ENCODE measurements at regions not wholly inside any gene's neighbourhood (a gene's known extent, or its start where the extent isn't known, plus 50 kb on each side); places are given as distances from the start of the nearest gene placed in this dataset.
"Not testable (repeated sequence)": the region's sequence is repeated elsewhere in the genome, so short reads cannot be mapped to it uniquely, and the experiment has no call there.

DNA sequence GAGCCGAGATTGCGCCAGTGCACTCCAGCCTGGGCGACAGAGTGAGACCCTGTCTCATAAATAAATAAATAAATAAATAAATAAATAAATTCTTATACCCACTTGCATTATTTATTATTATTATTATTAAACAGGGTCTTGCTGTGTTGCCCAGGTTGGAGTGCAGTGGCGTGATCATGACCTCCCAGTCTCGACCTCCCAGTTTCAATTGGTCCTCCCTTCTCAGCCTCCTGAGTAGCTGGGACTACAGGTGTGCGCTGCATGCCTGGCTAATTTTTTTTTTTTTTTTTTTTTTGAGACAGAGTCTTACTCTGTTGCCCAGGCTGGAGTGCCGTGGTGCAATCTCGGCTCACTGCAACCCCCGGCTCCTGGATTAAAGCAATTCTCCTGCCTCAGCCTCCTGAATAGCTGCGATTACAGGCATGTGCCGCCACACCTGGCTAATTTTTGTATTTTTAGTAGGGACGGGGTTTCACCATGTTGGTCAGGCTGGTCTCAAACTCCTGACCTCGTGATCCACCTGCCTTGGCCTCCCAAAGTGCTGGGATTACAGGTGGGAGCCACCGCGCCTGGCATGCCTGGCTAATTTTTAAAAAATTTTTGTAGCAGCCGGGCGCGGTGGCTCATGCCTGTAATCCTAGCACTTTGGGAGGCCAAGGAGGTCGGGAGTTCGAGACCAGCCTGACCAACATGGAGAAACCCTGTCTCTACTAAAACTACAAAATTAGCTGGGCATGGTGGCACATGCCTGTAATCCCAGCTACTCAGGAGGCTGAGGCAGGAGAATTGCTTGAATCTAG lies 150.2 kb downstream of the SEC14L1 start:
- DNase-seq: not testable (repeated sequence)

DNA sequence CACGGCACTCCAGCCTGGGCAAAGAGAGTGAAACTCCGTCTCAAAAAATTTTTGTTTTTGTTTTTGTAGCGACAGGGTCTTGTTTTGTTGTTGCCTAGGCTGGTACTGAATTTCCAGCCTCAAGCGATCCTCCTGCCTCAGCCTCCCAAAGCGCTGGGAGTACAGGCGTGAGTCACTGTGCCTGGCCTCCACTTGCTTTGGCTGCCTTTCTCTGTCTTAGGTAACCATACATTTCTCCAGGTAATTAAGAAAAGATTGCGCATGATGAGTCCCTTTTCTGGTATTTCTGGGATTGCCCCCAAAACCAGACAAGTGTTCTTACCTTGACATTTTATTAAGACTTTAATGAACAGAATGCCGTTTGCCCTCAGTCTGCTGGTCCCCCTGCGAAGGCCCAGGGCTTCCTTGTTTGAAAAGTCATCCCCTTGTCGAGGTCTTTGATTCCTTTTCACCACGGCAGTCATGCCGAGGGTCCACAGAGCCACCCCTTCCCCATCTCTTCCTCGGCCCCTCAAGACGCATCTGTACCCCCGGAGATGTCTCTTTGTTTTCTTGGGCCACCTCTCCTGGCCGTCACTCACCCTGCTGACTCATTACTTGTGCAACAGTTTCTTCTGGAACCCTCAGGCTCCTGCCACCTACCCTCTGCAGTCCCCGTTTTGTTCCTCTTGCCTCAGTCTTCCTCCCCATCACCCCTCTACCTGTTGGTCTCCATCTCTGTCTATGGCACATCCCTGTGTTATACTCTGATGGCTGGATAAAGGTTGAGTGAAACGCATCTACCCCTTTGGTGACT lies 151.0 kb downstream of the SEC14L1 start:
- DNase-seq: no peak

DNA sequence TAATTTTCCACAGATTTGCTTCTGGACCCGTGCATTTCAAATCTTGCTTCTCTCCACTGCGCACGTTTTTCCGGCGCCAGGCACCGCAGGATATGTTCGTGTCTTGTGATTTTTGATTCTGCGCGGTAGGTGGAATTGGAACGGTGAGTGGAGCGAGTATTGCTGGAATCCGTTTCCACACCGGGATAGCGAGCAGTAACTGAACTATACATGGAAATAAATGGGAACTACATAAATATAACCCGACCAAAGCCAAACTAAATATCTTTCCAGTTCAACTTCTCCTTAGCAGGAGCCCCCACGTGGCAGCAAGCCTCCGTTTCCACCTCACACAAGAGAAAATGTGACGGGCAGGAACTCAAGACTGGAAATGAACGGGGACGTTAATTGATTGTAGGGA lies 154.0 kb downstream of the SEC14L1 start:
- no peak for DNase-seq

DNA sequence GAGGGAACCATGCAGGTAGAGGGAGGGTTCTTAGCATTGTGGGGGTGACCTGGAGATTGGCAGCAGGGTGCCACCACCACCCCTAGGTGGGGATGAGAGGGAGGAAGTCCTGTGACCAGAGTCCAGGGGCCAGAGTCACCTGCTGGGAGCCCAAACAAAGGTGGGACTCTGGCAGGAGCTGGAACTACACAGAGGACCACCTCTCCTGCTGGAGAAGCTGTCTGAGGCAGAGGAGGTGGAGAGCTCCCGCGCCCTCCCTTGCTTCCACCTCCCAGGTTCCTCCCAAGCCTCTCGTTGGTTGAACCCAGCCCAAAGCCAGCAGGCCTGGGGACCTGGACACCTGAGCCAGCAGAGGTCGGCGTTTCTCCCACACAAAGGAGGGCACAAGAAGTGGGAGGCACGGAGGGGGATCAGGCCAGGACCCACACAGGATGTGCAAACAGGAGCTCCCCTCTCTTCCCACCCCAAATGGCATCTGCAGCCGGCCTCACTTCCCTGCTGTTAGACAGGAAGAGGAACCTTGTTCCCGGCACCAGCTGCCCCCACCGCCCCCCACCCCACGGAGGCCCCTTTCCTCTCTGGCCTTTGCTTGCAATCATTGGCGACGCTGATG lies 154.6 kb downstream of the SEC14L1 start:
- DNase-seq: no peak

DNA sequence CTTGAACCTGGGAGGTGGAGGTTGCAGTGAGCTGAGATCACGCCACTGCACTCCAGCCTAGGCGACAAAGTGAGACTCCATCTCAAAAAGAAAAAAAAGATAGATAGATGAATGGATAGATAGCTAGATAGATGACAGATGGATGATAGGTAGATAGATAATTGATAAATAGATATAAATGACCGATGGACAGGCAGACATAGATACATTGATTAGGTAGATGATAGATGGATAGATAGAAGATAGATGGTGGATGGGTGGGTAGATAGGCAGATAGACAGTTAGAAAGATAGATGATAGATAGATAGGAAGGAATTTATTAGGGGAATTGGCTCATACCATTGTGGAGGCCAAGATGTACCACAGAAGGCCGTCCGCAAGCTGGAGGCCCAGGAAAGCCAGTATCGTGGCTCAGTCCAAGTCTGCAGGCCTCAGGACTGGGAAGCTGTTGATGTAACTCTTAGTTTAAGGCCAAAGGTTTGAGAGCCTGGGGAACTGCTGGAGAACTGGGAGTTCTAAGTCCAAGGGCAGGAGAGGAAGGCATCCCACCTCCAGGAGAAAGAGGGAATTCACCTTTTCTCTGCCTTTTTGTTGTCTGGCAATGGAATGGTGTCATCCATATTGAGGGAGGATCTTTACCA lies 156.1 kb downstream of the SEC14L1 start:
- DNase-seq: no peak

DNA sequence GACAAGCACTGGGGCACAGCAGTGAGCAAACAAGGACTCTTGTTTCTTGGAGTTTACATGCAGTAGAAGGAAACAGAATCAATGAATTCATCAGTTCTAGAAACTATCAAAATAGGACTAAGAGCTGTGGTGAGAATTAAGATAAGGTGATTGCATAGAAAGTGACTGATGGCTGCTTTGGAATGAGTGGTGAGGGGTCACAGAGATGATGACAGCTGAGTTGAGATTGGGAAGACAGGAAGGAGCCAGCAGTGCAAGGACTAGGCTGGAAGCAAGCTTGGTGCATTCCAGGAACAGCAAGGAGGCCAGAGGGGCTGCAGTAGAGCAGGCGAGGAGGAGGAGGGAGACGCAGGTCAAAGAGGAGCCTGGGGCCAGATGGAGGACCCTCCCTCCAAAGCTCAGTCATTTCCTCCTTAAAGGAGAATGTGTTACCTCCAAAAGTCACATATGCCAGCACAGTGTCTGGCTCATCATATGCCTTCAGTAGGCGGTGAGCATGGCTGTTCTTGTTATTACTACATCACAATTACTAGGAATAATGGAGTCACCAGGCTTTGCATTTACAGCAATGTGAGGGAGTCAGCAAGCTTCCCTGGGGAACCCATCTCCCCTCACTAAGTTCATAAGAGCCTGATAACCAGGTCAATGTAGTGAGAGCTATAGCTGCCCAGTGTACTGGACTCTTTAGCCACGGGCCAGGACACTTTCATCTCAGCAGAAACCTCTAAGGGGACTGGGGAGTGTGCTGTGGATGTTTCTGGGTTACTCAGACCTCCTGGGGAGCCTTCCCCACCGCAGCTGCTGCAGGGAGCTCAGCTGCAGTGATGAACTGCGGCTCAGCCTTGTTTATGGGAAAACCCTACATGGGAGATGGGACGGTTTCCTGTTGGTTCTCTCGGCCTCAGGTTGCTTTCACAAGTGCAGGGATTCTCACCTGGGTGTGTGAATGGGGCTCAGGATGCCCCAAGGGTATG lies 157.2 kb downstream of the SEC14L1 start:
- DNase-seq: no peak

DNA sequence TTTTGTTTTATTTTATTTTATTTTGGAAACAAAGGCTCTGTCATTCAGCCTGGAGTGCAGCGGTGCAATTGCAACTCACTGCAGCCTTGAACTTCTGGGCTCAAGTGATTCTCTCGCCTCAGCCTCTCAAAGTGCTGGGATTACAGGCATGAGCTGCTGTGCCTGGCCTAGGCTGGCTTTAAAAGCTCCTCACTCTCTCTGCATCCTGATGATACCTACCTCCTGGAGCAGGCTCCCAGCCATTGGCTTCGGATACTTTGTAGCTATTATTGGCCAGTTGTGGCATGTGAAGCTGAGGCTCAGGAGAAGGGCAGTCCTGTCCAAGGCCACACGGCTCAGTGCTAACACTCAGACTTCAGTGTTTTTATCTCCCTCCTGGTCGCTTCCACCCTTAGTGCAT lies 158.0 kb downstream of the SEC14L1 start:
- no peak for DNase-seq

DNA sequence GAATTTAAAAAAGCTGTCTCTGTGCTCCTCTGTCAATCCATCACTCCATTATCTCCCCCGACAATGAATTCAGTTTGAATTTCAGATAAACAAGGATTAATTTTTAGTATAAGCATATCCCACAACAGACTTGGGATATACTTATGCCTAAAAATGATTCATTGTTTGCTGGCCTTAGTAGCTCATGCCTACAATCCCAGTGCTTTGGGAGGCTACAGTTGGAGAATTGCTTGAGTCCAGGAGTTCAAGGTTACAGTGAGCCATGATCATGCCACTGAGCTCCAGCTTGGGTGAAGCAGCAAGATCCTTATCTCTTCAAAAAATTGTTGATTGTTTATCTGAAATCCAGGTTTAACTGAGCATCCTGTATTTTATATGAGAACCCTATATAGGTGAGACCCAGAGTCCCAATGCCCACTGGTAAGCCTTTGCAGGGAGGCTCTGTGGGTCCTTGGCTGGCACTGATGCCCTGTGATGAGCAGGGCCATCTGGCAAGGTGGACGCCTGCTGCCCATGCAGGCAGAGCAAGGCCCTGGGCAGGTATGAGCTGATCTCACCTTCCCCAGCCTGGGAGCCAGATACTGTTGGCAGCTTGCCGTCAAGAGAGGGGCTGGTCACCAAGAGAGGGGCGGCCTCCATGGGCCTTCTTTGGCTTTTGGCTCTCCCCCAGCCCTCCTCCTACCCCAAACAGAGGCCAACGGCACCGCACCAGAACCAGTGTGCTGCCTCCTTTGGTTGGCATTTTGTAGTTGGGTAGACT lies 158.7 kb downstream of the SEC14L1 start:
- no peak for DNase-seq

DNA sequence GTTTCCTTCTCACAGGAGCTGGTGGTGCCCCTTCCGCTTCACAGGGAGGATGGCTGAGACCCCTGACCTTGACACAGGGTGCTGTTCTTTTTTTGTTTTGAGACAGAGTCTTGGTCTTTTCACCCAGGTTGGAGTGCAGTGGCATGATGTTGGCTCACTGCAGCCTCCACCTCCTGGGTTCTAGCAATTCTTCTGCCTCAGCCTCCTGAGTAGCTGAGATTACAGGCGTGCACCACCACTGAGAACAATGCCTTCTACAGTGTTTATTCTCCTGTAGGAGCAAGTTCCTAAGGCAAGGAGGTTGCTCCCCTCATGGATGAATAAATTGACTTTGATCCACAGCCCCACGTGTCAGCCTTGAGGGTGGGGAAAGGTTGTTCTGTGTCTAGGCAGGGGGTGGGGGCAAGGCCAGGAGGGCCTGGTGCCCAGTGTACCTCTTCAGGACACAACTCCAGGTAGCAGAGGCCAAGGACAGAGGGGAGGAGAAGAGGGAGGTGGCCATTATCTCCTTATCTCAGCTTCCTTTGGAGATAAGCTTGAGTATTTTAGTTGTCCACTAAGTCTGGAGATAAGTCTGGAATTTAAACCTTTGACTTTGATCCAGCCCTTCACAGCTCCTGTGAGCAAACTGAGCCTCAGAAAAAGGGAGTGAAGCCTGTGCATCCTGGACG lies 159.4 kb downstream of the SEC14L1 start:
- DNase-seq: no peak

DNA sequence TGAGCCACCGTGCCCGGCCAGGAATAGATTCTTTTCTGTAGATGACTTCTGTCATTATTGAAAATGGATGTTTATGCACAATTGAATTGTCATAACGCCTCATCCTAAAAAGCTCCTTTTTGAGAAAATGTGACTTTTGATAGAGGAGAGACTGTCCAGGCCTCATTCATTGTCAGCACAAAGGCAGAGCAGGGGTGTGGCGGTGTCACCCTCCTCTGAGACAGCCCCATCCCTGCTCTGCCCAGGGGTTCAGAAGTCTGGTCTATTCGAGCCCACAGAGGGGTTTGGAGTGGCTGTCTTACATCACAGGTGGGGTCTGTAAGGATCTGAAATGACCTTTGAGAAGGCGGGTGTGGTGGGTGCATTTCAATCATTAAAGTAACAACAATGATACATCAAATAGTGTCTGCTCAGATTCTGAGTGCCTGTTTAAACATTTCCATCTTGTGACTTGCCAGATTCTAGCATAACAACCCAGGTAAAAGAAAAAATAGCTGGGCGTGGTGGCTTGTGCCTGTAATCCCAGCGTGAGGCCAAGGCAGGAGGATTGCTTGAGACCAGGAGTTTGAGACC lies 161.0 kb downstream of the SEC14L1 start:
- DNase-seq: no peak

DNA sequence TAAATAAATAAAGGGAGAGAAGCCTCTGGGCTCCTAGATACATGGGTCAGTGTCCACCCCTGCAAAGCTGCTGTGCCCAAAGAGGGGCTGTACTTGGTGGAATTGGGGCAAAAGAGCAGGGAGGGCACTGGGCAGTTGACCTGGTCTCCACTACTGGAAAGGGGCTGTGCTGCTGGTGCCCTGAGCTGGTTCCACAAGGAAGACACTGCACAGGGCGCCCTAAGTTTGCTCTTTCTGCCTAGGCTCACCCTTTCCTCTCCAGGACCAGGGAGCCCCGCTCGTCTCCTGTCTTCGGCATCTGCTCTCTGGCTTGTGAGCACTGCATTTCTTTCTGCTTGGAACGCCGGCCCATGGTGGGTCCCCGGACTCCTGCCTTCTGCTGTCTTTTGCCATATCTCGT lies 161.9 kb downstream of the SEC14L1 start:
- no peak for DNase-seq

DNA sequence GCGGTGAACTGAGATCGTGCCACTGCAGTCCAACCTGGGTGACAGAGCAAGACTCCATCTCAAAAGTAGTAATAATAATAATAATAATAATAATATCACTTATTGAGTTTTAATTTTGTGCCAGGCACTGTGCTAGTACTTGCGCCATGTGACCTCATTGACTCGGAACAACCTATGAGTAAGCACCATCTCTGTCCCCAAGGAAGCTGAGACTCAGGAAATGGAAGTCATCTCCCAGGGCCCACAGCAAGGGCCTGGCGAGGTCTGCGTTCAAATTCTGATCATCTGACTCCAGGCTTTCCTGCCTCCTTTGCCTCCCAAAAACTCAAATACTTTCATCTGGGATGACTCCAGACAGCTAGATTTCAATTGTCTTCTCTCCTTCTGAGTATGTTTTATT lies 162.9 kb downstream of the SEC14L1 start:
- no peak for DNase-seq

DNA sequence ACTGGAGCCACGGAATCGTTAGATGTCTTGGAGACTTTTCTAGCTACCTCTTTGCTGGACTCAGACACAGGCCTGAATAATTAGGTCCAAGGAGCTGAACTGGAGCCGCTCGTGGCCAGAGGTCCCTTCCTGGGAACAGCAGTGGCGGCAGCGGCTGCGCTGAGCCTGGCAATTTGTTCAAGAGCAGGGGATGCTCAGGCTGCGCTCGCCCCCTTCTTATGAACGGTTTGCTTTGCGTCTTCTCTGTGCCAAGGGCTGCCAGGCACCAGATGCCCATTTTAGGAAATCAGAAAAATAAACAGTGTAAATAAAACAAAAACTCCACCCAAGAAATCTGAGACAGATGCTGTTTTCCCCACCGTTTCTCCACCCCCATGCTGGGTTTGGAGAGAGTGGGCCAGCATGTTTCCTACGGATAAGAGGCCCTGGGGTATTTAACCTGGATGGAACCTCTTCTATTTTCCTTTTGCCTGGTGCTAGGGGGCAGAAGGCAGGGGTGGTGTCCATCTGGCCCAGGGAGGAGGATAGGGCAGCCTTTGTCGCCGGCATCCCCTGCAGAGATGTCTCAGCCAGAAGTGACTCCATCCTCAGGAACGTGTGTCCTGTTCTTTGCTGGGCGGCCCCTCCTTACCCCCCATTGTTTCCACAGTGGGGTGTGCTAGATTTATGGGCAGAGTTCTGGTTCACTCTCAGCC lies 163.4 kb downstream of the SEC14L1 start:
- DNase-seq: no peak

DNA sequence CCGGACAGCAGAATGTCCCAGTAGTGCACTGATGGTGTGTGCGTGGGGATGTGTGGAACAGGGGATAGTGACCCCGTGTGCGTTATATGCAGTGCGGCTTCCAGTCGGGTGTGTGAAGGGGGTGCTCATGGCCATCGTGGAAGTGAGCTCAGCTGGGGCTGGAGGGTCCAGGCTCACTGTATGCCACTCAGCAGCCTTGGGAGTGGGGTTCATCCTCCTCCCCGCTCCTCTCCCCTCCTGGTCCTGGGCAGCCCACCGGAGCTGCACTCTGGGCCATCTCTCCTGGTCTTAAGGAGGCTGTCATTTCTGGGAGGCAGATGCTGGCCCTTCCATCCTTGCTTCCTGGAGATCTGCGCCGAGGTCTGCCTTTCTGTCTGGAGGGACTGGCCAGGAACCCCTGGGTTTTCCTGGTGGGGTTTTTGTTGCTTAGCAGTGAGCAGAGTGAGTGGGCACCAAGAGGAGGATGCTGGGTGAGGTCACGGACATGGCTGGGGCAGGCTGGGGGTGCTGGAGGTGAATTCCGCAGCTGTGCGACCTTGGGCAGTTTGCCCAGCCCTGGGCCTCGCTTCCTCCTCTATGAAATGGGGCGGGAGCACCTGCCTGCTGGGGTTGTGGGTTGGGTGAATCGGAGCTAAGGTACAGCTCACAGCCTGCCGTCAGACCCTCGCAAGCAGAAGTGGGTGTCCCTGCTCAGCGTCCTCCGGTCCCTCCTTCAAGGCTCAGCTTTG lies 164.1 kb downstream of the SEC14L1 start:
- DNase-seq: no peak

DNA sequence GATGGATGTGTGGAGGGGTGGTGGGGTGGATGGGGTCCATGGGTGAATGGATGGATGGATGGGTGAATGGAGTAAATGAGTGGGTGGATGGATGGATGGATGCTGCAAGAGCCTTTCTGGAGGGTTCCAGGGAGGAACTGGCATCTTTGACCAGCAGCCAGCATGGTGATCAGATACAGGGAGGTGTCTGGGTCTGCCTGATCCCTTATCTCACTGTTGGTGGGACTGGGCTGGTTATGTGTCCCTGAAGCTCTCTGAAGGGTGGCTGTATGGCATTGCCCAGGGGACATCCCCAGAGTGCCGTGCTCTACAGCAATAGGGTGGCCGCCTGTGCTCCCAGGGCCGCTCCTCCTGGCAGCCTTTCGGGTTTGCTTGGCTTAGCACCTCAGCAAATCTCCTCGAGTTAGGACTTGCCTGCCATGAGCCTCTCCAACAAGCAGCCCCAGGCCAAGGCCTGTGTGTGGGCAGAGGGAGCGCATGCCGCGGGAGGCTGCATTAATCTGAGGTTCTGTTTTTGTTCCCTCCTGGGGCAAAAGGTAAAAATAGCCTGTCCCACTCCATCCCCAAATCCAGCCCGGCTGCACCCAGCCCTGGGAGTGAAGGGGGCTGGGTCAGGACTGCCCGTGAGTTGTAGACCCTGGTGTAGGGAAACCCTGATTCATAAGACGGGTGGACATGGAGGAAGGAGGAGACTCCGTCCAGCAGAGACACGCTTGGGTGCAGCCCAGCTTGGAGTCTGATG lies 165.4 kb downstream of the SEC14L1 start:
- no peak for DNase-seq

DNA sequence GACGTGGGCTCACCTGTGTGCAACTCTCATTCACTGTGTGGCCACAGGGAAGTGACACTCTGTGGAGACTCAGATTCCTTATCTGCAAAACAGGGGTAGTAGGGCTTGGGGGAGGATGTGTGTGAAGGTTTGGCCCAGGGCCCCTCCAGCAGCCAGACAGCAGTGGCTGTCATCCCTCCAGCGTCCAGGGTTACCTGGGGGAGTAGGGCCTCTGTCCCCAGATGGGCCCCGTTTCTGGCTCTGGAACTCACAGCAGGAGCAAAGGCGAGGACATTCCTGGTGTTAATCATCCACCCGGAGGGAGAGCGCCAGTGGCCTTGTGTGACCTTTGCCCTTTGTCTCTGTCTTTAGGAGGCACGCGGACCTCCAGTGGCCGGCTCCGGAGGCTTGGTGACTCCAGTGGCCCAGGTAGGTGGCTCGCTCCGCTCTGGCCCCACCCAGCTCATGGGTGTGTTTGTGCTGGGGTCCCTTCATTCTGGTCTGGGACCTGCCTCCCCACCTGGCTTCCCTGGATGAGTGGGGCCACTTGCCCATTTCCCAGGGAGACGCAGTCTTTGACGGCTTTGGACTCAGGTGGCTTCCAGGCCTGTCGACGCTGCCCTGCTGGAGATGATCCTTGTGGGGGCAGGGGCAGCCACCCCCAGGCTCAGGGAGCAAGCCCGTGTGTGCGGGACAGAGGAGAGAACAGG lies 166.2 kb downstream of the SEC14L1 start:
- no peak for DNase-seq

DNA sequence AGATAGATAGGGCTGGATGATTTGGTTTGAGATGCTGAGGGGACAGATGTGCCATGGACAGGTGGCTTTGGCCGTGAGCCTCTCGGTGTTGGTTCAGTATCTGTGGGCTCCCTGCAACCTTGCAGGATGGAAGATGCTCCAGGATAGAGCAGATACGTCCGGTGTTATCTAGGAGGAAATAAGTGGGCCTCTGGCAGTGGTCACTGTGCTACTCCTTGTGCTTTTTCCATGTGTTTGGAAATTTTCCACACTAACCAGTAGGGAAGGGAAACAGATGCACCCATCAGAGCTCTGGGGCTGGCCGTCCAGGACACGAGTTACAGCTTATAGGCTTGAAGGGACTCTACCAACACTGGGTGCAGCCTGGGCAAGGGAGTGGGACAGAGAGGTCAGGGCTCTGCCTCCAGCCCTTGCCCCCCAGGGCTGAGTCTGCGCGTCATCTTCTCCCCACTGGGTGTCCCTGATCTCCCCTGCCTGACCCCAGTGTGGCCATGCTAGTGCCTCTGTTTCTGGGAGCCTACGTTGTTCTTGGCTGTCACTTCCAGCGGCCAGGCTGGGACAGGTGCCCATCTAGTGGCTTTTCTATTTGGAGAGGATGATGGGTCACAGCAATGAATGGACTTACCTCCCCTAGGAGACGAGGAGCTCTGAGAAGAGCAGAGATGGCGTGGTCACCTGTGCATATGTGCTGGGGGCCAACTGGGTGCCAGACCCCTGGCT lies 166.9 kb downstream of the SEC14L1 start:
- DNase-seq: no peak
